ENCODE measurements at regions not wholly inside any gene's neighbourhood (a gene's known extent, or its start where the extent isn't known, plus 50 kb on each side); places are given as distances from the start of the nearest gene placed in this dataset.

GRCh38 chr3:41075975-41076374 lies 123.3 kb upstream of the CTNNB1 start:
- no peaks in the 10 kb centered on the region for H3K36me3 Mint-ChIP-seq (ENCODE audit: low read depth)
- POLR2A ChIA-PET: no interaction called here
- H3K27ac Mint-ChIP-seq: no peak overlapping the region
- ATAC-seq (ENCODE audit: low read depth) (no peak), DNase-seq (no peak)
- intact Hi-C loops (cut with micrococcal nuclease): no loop called here
- peaks cover 3% of the 10 kb centered on the region for H3K27me3 Mint-ChIP-seq
- no peaks in the 10 kb centered on the region for H3K9me3 Mint-ChIP-seq
- TF ChIP-seq, protein P1, sequence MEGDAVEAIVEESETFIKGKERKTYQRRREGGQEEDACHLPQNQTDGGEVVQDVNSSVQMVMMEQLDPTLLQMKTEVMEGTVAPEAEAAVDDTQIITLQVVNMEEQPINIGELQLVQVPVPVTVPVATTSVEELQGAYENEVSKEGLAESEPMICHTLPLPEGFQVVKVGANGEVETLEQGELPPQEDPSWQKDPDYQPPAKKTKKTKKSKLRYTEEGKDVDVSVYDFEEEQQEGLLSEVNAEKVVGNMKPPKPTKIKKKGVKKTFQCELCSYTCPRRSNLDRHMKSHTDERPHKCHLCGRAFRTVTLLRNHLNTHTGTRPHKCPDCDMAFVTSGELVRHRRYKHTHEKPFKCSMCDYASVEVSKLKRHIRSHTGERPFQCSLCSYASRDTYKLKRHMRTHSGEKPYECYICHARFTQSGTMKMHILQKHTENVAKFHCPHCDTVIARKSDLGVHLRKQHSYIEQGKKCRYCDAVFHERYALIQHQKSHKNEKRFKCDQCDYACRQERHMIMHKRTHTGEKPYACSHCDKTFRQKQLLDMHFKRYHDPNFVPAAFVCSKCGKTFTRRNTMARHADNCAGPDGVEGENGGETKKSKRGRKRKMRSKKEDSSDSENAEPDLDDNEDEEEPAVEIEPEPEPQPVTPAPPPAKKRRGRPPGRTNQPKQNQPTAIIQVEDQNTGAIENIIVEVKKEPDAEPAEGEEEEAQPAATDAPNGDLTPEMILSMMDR (IDR thresholded peaks at IDR 0.05): no peak
- H3K4me3 Mint-ChIP-seq: no peak overlapping the region
- no peaks in the 10 kb centered on the region for H3K4me1 Mint-ChIP-seq
- CTCF ChIA-PET: no interaction called here

GRCh38 chr3:41076399-41076798 lies 122.9 kb upstream of the CTNNB1 start:
- H3K27ac Mint-ChIP-seq: no peak overlapping the region
- intact Hi-C loops (cut with micrococcal nuclease): no loop called here
- TF ChIP-seq, protein P1 (IDR thresholded peaks at IDR 0.05): no peak
- H3K27me3 Mint-ChIP-seq: peaks cover 3% of the 10 kb centered on the region
- H3K36me3 Mint-ChIP-seq (ENCODE audit: low read depth): no peaks in the 10 kb centered on the region
- H3K4me3 Mint-ChIP-seq: no peak overlapping the region
- no peak for ATAC-seq (ENCODE audit: low read depth)
- CTCF ChIA-PET: no interaction called here
- POLR2A ChIA-PET: no interaction called here
- no peak for DNase-seq
- no peaks in the 10 kb centered on the region for H3K4me1 Mint-ChIP-seq
- H3K9me3 Mint-ChIP-seq: no peaks in the 10 kb centered on the region

- Mint-ChIP-seq H3K4me1 (no peaks in the 10 kb centered on the region), H3K36me3 (ENCODE audit: low read depth) (no peaks in the 10 kb centered on the region), H3K4me3 (no peak overlapping the region), H3K27ac (no peak overlapping the region), H3K9me3 (no peaks in the 10 kb centered on the region), H3K27me3 (peaks cover 2% of the 10 kb centered on the region)
- intact Hi-C loops (cut with micrococcal nuclease): no loop called here
- ChIA-PET CTCF (no interaction called here), POLR2A (no interaction called here)
- TF ChIP-seq, protein P1 (IDR thresholded peaks at IDR 0.05): no peak
- DNase-seq: no peak
- ATAC-seq (ENCODE audit: low read depth): no peak
Measured at GRCh38 chr3:41080141-41080540, 119.2 kb upstream of the CTNNB1 start.

DNA sequence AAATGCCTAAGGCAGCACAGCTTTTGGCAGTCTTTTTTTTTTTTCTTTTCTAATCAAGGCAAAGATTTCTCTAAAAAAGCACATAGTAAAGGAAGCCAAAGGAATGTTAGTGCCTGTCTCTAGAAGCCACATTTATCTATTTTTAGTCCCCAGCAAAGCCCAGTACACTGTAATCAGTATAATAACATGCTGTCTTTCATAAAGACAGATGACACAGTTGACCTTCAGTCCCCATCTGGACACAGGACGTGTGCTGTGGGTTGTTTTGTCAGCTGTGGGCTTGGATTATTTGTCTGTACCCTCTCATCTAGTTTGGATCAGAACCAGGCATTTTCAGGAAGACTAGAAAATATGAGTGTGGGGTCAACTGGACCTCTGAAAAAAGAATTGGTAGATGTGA lies 110.4 kb upstream of the CTNNB1 start:
- POLR2A ChIA-PET: no interaction called here
- DNase-seq: no peak
- ATAC-seq (ENCODE audit: low read depth): no peak
- no peaks in the 10 kb centered on the region for H3K36me3 Mint-ChIP-seq (ENCODE audit: low read depth)
- TF ChIP-seq, protein P1 (IDR thresholded peaks at IDR 0.05): no peak
- no peak overlapping the region for H3K4me3 Mint-ChIP-seq
- no peaks in the 10 kb centered on the region for H3K4me1 Mint-ChIP-seq
- H3K27ac Mint-ChIP-seq: no peak overlapping the region
- intact Hi-C loops (cut with micrococcal nuclease): no loop called here
- no peaks in the 10 kb centered on the region for H3K9me3 Mint-ChIP-seq
- peaks cover 10% of the 10 kb centered on the region for H3K27me3 Mint-ChIP-seq
- CTCF ChIA-PET: no interaction called here

DNA sequence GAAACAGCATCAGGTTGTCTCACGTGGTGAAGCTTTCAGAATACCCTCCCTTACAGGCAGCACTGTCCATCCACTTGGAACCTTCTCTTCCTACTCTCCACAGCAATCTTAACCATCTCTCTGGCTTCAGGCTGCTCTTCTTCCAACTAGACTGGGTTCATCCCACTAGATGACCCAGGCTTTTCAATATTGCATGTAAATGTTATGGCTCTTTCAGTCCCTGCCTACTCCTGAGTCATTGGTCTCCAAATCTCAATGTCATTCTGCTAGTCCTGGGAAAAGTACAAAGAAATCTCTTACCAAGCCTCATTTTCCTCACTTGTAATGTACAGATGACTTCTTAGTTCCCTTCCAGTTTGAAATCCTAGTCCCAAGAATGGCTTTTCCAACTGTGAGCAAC lies 109.7 kb upstream of the CTNNB1 start:
- DNase-seq (no peak), ATAC-seq (ENCODE audit: low read depth) (no peak)
- H3K36me3 Mint-ChIP-seq (ENCODE audit: low read depth): no peaks in the 10 kb centered on the region
- intact Hi-C loops (cut with micrococcal nuclease): no loop called here
- ChIA-PET CTCF (no interaction called here), POLR2A (no interaction called here)
- TF ChIP-seq, protein P1 (IDR thresholded peaks at IDR 0.05): no peak
- H3K4me3 Mint-ChIP-seq: no peak overlapping the region
- no peaks in the 10 kb centered on the region for H3K9me3 Mint-ChIP-seq
- peaks cover 10% of the 10 kb centered on the region for H3K27me3 Mint-ChIP-seq
- H3K4me1 Mint-ChIP-seq: no peaks in the 10 kb centered on the region
- no peak overlapping the region for H3K27ac Mint-ChIP-seq
